NCI-H146 (cell line): ENCODE measurements at regions not wholly inside any gene's neighbourhood (a gene's known extent, or its start where the extent isn't known, plus 50 kb on each side); places are given as distances from the start of the nearest gene placed in this dataset.

Experiments
- DNase-seq: peaks from one replicate; lab custom pipeline; 2025; lab: John Stamatoyannopoulos, UW

GRCh38 chr6:126091466-126091865, 105.1 kb downstream of the TRMT11 start:
- DNase-seq = no peak

GRCh38 chr6:126093108-126093507, 106.8 kb downstream of the TRMT11 start:
- DNase-seq = no peak

GRCh38 chr6:126094411-126094810, 108.1 kb downstream of the TRMT11 start:
- DNase-seq = no peak

GRCh38 chr6:126100386-126100785, 114.0 kb downstream of the TRMT11 start:
- DNase-seq = no peak

- no peak for DNase-seq
Measured at GRCh38 chr6:126102358-126102757, 116.0 kb downstream of the TRMT11 start.

GRCh38 chr6:126103993-126104392, 117.7 kb downstream of the TRMT11 start:
- DNase-seq = no peak

GRCh38 chr6:126107475-126108166, 121.3 kb downstream of the TRMT11 start:
- DNase-seq = no peak

- no peak for DNase-seq
Measured at GRCh38 chr6:126110512-126111270, 124.4 kb downstream of the TRMT11 start.

GRCh38 chr6:126111327-126111726, 125.0 kb downstream of the TRMT11 start:
- DNase-seq = no peak

GRCh38 chr6:126112171-126112632, 125.9 kb downstream of the TRMT11 start:
- DNase-seq = peak; percentile 11

GRCh38 chr6:126113261-126113660, 126.9 kb downstream of the TRMT11 start:
- no peak for DNase-seq

- DNase-seq = no peak
Measured at GRCh38 chr6:126117251-126117650, 130.9 kb downstream of the TRMT11 start.

GRCh38 chr6:126118058-126118755, 131.9 kb downstream of the TRMT11 start:
- DNase-seq = no peak

GRCh38 chr6:126118936-126119335, 132.6 kb downstream of the TRMT11 start:
- DNase-seq = no peak

- no peak for DNase-seq
Measured at GRCh38 chr6:126123226-126123625, 136.9 kb downstream of the TRMT11 start.

- peak; percentile 23 for DNase-seq
Measured at GRCh38 chr6:126127659-126128058, 141.3 kb downstream of the TRMT11 start.

- no peak for DNase-seq
Measured at GRCh38 chr6:126131246-126131645, 144.9 kb downstream of the TRMT11 start.

- DNase-seq = no peak
Measured at GRCh38 chr6:126133984-126134383, 147.6 kb downstream of the TRMT11 start.

- DNase-seq = no peak
Measured at GRCh38 chr6:126134491-126134890, 148.2 kb downstream of the TRMT11 start.

GRCh38 chr6:126140015-126140414, 153.7 kb downstream of the TRMT11 start:
- DNase-seq = no peak

GRCh38 chr6:126143761-126144251, 157.5 kb downstream of the TRMT11 start:
- no peak for DNase-seq

GRCh38 chr6:126145351-126145750, 159.0 kb downstream of the TRMT11 start:
- DNase-seq = no peak
